ENCODE measurements at regions not wholly inside any gene's neighbourhood (a gene's known extent, or its start where the extent isn't known, plus 50 kb on each side); places are given as distances from the start of the nearest gene placed in this dataset.

DNA sequence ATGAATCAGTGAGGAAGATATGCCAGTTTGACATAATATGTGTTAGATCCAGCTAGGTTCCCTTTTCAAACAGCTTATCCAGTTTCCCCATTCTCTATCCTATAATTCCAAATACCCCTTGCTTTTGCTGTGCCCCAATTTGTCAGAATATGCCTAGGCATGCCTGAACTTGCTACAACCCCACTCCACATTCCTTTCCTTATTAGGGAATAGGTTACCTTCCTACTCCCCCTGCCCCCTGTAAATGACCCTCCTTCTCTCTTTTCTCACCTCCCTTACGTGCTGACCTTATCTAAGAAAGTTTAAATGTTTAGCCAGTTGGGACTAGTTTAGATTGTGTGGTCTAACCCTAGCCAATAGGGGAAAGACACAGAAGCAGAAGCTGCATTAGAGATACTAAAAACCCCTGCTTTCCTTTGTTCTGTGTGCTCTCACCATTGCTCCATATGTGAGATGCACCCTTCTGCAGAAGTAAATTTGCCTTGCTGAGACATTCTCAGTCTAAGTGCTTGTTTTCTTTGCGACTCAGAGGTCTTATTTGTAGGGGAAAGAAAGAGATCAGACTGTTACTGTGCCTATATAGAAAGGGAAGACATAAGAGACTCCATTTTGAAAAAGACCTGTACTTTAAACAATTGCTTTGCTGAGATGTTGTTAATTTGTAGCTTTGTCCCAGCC, 267.8 kb downstream of the SH2D4B start:
- TF ChIP-seq, protein P1, sequence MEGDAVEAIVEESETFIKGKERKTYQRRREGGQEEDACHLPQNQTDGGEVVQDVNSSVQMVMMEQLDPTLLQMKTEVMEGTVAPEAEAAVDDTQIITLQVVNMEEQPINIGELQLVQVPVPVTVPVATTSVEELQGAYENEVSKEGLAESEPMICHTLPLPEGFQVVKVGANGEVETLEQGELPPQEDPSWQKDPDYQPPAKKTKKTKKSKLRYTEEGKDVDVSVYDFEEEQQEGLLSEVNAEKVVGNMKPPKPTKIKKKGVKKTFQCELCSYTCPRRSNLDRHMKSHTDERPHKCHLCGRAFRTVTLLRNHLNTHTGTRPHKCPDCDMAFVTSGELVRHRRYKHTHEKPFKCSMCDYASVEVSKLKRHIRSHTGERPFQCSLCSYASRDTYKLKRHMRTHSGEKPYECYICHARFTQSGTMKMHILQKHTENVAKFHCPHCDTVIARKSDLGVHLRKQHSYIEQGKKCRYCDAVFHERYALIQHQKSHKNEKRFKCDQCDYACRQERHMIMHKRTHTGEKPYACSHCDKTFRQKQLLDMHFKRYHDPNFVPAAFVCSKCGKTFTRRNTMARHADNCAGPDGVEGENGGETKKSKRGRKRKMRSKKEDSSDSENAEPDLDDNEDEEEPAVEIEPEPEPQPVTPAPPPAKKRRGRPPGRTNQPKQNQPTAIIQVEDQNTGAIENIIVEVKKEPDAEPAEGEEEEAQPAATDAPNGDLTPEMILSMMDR (IDR thresholded peaks at IDR 0.05; ENCODE audit: insufficient read depth, low read depth, low read length), result no peak
- TF ChIP-seq EZH2 (IDR thresholded peaks at IDR 0.05; ENCODE audit: insufficient read depth, low read length), result no peak

All from astrocyte (in vitro differentiated cells and primary cell).